ENCODE measurements at regions not wholly inside any gene's neighbourhood (a gene's known extent, or its start where the extent isn't known, plus 50 kb on each side); places are given as distances from the start of the nearest gene placed in this dataset.

DNA sequence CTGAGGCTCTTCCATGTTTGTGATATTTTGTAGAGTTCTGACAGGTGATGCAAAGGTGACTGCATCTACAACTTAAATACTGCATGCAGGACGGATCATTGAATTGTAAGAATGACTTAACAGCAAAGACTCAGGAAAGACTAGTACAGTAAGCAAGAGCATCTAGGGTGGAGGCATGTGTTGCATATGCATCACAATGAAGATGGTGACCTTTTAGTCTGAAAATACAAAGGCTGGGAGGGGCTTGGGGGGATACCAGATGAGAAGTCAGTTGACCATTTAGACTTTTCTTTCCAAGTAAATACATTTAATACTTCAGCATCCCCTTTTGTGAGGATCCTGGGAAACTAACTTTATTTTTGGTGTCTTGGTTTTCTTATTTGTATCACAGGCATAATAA is 145.5 kb downstream of the NUF2 start:
- TF ChIP-seq ELF4 (IDR thresholded peaks at IDR 0.05): no peak
- TF ChIP-seq SP1 (IDR thresholded peaks at IDR 0.05): no peak
